Osteocyte (in vitro differentiated cells): ENCODE measurements at regions not wholly inside any gene's neighbourhood (a gene's known extent, or its start where the extent isn't known, plus 50 kb on each side); places are given as distances from the start of the nearest gene placed in this dataset.

Source experiments
- DNase-seq: peaks from one replicate; pipeline ENCODE4 v3.0.0; 2021; ENCODE audit warnings: mixed read lengths; ENCODE audit not compliant: unreplicated experiment; ENCODE audit errors: extremely low spot score
- H3K27ac Mint-ChIP-seq: one replicate; pipeline ENCODE4 v1.8.0; 2021; ENCODE audit warnings: mild to moderate bottlenecking, mixed read lengths; ENCODE audit not compliant: unreplicated experiment
- H3K27me3 Mint-ChIP-seq: one replicate; pipeline ENCODE4 v1.8.0; 2021; ENCODE audit warnings: mixed read lengths; ENCODE audit not compliant: unreplicated experiment
- H3K36me3 Mint-ChIP-seq: one replicate; pipeline ENCODE4 v1.8.0; 2021; ENCODE audit warnings: mixed read lengths; ENCODE audit not compliant: unreplicated experiment
- H3K4me1 Mint-ChIP-seq: one replicate; pipeline ENCODE4 v1.8.0; 2021; ENCODE audit warnings: mixed read lengths; ENCODE audit not compliant: unreplicated experiment
- H3K4me3 Mint-ChIP-seq: one replicate; pipeline ENCODE4 v1.8.0; 2021; ENCODE audit warnings: mild to moderate bottlenecking, moderate library complexity, mixed read lengths; ENCODE audit not compliant: unreplicated experiment
- H3K9me3 Mint-ChIP-seq: one replicate; pipeline ENCODE4 v1.8.0; 2021; ENCODE audit warnings: mixed read lengths; ENCODE audit not compliant: unreplicated experiment
- CTCF ChIP-seq: fragments of 200-600 bp; sonication (generic); IDR thresholded peaks from 2 replicates; pipeline ENCODE4 v1.5.0; 2021; ENCODE audit warnings: antibody characterized with exemption, mild to moderate bottlenecking, moderate library complexity

DNA sequence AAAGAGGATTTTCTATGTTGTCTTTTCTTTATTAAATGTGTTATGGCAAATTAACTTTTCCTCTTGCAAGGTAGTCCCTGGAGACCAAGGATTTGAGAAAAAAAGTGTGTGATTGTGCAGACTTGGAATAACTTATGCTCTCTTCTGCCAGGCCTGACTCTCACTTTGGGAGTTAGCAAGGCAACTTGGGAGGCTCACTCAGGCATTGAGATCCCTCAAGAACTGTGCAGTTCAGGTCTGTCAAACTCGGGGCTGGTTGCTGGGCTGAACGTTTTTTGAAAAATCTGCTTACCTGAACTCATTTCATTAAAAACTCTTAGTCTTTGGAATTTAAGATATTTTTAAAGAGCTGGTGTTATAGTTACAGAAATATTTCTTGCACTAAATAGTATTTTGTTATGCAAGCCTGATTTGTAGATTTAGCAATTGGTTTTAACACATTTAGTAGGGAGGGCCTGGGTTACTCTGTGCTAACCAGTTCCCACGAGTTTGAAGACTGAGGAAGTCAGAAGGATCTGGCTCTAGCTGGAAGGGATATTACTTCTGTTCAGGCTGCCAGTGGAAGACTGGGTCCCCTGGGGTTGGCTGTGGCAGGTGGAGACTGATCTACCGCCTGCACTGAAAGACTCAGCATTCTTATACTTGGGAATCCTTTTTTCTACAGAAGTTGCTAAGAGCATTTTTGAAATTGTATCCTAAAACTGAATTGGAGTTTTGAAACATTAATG is 150.4 kb upstream of the PCSK5 start:
- H3K27ac Mint-ChIP-seq = no peak overlapping the region
- H3K27me3 Mint-ChIP-seq = peaks cover 23% of the 10 kb centered on the region
- H3K4me1 Mint-ChIP-seq = no peaks in the 10 kb centered on the region
- DNase-seq = no peak
- H3K36me3 Mint-ChIP-seq = peaks cover 2% of the 10 kb centered on the region
- no peak for TF ChIP-seq CTCF
- H3K9me3 Mint-ChIP-seq = peaks cover 7% of the 10 kb centered on the region
- H3K4me3 Mint-ChIP-seq = no peak overlapping the region

DNA sequence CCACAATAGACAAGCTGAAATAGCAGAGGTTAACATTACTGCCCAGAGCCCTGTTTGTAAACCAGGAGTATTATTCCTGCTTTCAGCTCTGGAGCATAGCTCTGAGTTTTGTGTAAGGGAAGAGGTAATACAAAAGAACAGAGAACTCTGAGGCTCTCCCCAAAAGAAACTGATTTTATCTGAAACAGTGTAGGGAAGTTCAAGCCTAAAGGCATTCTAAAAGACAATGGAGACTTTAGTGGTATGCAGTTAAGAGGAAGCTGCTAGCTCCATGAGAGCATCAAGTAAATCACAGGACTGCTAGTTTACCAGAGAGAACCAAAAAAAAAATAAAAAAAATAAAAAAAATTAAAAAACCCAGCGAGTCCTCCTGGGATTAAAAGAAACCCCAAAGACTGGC is 146.6 kb upstream of the PCSK5 start:
- Mint-ChIP-seq H3K4me1 (no peaks in the 10 kb centered on the region), H3K4me3 (no peak overlapping the region), H3K27me3 (peaks cover 5% of the 10 kb centered on the region), H3K36me3 (peaks cover 2% of the 10 kb centered on the region), H3K9me3 (peaks cover 7% of the 10 kb centered on the region), H3K27ac (no peak overlapping the region)
- no peak for DNase-seq
- no peak for TF ChIP-seq CTCF

DNA sequence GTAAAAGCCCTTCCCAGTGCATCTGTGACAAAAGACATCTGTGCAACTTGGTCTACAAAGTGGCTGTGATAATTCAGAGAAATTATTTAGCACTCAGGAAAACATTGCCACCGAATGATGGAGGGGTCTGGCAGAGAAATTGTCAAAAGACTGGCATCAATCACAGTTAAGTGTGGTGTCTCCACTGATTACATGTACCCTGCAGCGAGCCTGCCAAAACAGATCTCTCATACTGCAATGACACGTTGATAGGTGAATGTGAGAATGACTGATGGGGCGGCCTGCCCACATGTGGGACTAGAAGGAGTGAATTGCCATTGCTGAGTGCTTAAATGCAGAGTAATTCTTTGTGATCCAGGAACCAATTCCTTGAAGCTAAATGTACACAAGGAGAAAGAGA is 136.4 kb upstream of the PCSK5 start:
- Mint-ChIP-seq H3K4me1 (no peaks in the 10 kb centered on the region), H3K27me3 (peaks cover 13% of the 10 kb centered on the region), H3K9me3 (peaks cover 7% of the 10 kb centered on the region), H3K36me3 (no peaks in the 10 kb centered on the region), H3K27ac (no peak overlapping the region), H3K4me3 (no peak overlapping the region)
- no peak for DNase-seq
- no peak for TF ChIP-seq CTCF

GRCh38 chr9:75775166-75775565 is 115.3 kb upstream of the PCSK5 start:
- TF ChIP-seq CTCF = no peak
- no peak for DNase-seq
- Mint-ChIP-seq H3K36me3 (peaks cover 3% of the 10 kb centered on the region), H3K9me3 (peaks cover 10% of the 10 kb centered on the region), H3K4me1 (no peaks in the 10 kb centered on the region), H3K27ac (no peak overlapping the region), H3K4me3 (no peak overlapping the region), H3K27me3 (peaks cover 22% of the 10 kb centered on the region)

GRCh38 chr9:75775966-75776691 is 114.3 kb upstream of the PCSK5 start:
- DNase-seq = no peak
- no peaks in the 10 kb centered on the region for H3K36me3 Mint-ChIP-seq
- no peaks in the 10 kb centered on the region for H3K4me1 Mint-ChIP-seq
- no peak overlapping the region for H3K4me3 Mint-ChIP-seq
- H3K27ac Mint-ChIP-seq = no peak overlapping the region
- no peak for TF ChIP-seq CTCF
- peaks cover 4% of the 10 kb centered on the region for H3K9me3 Mint-ChIP-seq
- H3K27me3 Mint-ChIP-seq = peaks cover 16% of the 10 kb centered on the region
